Activated CD4-positive, alpha-beta T cell treated with anti-CD3 and anti-CD28 coated beads, Interleukin-2, amount 50 U/mL, for 16 hours (primary cell): ENCODE measurements at regions not wholly inside any gene's neighbourhood (a gene's known extent, or its start where the extent isn't known, plus 50 kb on each side); places are given as distances from the start of the nearest gene placed in this dataset.
"Not testable (repeated sequence)": the region's sequence is repeated elsewhere in the genome, so short reads cannot be mapped to it uniquely, and the experiment has no call there.

Experiments
- DNase-seq: peaks from one replicate; pipeline ENCODE4 v3.0.0-alpha.2; 2020

DNA sequence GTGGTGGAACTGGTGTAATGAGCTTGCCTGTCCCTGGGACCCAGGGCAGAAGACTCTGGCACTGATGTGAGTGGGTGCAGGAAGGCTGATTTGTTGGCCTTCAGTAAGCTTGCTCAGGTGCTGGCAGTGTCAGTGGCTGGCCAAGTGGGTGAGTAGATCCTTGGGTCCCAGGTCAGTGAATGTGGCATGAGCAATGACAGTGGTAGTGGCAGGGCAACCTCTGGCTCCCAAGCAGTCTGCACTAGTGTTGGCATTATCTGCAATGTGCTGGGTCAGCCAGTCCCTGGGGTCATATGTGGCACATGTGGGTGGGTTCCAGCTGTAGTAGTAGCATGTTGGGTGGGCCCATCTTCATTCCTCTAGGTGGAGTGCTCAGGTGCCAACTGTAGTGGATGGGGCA, 640.9 kb upstream of the GRM3 start:
- no peak for DNase-seq

DNA sequence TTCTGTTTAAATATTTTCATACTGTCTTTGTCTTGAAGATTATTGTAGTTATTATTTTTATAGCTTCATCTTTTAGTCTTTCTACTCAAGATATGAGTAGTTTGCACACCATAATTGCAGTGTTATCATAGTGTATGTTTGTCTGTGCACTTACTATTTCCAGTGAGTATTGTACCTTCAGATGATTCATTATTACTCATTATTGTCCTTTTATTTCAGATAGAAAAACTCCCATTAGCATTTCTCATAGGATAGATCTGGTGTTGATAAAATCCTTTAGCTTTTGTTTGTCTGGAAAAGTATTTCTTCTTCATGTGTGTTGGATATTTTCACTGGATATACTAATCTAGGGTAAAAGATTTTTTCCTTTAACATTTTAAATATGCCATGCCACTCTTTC, 646.2 kb upstream of the GRM3 start:
- no peak for DNase-seq

DNA sequence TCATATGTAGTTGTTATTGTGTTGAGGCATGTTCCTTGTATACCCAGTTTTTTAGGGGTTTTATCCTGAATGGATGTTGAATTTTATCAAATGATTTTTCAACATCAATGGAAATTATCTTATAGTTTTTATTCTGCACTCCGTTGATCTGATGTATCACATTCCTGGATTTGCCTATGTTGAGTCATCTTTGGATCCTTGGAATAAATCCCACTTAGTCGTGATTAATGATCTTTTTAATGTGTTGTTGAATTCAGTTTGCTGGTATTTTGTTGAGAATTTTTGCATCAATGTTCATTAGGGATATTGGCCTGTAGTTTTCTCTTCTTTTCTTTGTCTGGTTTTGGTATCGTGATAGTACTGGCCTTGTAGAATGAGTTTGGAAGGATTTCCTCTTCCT, 648.6 kb upstream of the GRM3 start:
- no peak for DNase-seq

DNA sequence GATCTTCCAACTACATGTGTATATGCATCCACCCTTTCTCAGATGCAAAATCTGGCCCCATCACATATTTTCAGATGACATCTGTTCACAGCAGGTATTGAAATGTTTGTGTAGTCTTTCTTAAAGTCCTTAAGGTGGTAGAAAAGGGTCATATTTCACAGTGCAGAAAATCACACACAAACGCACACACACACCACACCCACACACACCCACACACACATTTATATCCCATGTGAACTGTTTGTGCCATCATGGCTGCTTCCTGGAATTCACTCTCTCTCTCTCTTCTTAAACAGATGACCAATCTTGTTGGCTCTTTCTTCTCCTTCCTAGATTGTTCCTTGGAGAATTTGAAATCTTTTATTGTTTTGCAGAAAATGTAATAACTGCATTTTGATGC, 663.0 kb upstream of the GRM3 start:
- no peak for DNase-seq

DNA sequence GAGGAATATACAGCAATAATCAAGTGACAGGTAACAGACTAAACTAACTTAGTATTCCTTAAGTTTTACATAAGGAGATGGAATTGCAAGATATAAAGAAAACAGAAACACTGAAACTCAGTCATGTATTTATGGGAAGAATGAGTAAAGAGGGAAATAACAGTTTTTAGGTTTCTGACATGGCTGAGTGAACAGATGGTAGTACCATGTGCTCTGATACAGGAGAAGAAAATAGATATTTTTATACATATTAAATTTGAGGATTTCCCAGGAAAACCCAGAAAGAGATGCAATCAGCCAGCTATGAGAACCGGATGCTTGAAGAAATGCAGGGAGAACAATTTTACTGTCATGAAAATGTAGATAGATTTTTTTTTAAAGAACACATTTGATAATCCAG, 669.5 kb upstream of the GRM3 start:
- DNase-seq: no peak

DNA sequence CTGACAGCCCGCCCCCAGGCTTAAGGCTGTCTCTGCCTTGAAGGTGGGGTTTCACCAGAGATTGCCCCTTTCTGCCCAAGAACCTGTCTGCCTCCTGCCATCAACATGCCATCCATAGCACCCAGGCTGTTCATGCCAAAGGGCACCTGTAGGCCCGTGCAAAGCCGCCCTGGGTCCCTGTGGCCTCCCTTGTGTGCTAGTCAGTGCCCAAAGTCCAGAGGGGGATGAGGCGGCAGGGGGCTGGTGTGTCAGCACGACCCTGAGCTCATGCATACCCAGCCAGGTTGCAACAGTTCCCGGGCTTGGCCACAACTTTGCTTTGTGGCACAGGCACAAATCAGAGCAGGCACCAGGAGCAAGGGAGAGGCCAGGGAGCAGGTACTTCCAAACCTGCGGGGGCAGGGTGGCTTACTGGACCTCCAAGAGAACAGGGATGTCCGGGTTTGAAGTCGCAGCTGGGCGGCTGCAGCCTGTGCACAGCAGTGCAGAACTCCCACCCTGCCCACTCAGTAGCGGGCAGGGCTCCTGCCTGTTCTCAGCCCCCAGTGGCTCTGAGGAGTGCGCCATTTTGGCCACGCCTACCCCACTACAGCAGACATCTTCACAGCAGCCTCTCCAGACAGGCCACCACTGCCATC, 671.1 kb upstream of the GRM3 start:
- DNase-seq: no peak

DNA sequence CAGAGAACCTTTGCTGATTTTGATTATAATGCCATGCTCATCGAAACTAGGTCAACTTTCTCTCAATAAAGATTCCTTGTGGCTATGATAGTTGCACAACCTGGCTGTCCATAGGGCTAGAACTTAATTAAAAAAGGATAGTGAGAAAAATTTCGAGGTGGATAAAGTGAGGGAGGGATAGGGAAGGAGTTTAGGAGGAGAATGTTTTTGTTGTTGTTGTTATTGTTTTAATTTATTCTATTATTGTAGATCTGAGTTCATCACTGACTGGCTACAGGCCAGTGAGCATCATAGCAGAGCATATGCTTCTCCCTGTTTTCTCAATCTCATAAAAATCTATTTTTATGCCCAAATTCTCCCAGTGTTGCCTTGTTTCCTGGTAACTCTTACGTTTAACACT, 688.7 kb upstream of the GRM3 start:
- DNase-seq: no peak

DNA sequence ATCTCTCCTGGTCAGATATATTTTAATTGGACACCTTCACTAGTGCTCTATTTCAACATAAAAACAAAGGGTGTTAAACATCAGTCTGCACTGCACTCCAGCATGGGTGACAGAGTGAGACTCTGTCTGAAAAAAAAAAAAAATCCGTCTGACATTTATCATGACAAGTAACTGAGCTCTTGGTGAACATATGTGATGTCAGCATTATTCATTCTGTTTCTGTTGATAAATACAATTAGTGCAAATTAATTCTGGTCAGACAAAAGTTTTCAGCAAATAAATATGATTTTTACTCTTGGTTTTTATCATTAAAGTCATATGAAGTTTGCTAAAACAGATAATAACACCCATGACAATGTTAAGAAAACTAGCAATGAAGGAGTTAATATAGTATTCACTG, 692.8 kb upstream of the GRM3 start:
- DNase-seq: no peak

DNA sequence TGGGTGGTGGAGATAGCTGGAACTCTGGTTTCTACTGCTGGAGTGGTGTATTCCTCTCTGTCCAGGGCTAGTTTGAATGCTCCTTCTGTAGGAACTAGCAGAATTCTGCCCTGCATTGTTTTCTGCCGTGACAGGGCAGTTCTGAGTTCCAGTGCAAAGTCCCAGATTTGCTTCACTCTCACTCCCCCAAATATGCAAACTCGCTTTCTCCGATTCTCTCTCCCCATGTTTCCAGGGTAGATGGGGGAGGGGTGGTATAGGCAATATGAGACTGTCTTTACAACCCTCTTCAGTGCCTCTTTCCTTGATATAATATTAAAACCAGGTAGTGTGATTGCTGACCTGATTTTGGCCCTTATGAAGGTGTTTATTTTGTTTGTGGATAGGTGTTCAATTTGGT, 693.3 kb upstream of the GRM3 start:
- DNase-seq: no peak

DNA sequence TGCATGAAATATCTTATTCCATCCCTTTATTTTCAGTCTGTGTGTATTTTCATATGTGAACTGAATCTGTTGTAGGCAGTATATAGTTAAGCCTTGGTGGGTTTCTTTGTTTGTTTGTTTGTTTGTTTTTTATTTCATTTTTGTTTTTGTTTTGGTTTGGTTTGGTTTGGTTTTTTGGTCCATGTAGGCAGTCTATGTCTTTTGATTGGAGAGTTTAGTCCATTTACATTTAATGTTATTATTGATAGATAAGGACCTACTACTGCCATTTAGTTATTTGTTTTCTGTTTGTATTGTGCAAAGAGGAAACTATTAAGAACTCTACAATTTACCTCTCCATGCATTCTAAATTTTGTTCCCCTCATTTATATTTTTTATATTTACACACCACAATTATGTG, 695.9 kb upstream of the GRM3 start:
- DNase-seq: no peak

DNA sequence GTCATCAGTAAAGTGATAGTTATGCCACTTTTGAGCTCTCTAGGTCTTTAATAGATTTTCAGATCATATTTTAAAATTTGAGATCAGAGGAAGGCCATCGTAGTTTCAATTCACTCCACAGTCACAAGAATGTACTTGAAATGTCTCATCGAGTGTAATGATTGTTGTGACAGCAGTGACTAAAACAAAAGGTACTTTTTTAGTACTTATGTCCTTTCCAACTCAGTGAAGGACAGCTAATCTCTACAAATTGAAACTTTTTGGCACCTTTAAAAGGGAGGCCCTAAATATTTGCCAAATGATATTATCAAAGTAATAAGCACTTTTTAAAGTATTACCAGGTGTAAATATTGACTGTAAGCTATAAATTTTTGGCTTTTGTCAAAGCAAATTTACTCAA, 702.9 kb upstream of the GRM3 start:
- DNase-seq: no peak

DNA sequence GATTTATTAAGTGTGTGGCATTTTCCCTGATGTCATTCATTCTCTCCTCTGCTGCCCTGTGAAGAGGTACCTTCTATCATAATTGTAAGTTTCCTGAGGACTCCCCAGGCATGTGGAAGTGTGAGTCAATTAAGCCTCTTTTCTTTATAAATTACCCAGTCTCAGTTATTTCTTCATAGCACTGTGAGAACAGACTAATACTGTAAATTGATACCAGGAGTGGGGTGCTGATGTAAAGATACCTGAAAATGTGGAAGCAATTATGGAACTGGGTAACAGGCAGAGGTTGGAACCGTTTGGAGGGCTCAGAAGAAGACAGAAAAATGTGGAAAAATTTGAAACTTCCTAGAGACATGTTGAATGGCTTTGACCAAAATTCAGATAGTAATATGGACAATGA, 711.8 kb upstream of the GRM3 start:
- DNase-seq: no peak

DNA sequence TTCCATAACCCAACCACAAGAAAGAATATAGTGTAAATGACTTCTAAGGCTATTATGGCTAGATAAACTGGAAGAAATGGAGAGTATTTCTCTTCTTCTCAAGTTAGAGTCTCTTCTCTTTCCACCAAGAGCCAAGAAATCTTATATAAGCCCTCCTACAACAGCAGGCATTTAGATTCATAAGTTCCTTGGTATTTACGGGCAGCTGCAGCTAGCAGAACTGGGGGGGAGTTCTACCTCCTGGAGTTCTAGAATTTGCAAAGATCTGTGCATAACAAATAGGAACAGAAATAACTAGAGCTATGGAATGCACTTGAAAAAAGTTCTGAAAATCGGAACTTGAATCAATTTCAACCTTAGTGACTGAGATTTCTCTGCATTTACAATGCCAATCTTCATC, 715.2 kb upstream of the GRM3 start:
- no peak for DNase-seq

DNA sequence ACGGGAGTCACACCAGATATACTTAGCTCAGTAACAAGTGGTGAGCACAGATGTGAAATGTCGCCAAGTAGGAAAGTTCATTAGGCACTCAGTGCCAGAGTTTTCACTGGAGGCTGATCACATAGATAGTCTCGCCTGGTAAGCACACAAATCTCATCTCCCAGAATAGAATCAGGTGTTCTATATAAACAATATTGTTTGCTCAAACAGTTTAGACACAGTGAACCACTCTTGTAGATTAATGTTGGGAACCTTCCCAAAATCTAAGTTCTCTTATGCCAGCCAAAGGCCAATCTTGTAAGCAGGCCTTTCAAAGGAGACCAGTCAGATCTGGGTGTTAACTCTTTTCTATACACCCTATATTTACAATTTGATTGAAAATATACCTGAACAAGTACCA, 716.5 kb upstream of the GRM3 start:
- DNase-seq: no peak

DNA sequence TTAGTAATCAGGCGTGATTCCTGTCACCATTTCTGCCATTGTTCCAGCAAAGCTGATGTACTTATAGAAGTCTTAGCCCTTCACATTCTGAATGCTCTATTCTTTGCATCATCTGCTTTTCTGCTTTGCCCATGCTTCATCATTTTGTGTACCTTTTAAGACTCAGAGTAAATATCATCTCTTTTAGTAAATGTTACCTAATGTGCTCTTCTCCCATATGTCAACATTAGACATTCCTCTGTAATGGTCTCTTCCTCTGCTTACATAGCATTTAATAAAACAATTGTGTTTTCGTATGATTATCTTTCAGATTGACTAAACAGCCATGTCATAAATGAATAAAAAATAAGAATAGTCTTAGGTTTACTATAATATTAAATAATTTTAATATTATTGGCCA, 719.6 kb upstream of the GRM3 start:
- no peak for DNase-seq

DNA sequence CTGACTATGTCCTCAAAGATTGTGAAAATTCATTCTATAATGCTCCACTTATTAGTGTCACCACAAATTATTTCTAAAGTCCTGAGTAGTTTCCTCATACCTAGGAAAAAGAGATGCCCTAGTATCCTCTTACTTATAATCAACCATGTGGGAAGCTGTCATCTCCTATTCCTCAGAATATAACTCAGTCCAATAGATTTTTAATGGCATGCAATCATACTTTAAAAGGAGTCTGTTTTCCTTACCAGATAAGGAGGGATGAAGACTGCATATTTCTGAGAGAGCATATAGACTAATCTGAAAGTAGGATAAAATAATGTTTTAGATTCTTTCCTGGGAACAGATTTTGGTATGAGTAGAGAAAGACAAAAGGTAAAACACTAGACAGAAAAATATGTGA, 727.7 kb upstream of the GRM3 start:
- no peak for DNase-seq

DNA sequence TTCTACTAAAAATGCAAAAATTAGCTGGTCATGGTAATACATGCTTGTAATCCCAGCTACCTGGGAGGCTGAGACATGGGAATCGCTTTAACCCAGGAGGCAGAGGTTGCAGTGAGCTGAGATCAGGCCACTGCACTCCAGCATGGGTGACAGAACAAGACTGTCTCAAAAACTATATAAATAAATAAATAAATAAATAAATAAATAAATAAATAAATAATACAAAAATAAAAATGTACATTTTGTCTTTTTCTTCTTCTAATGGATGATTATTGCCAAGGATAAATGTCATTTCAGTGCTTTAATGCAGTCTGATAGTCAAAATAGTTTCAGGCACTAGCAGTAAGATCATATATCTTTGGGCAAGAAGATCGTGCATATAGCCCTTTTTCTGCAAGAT, 727.6 kb upstream of the SEMA3D start:
- DNase-seq: no peak

DNA sequence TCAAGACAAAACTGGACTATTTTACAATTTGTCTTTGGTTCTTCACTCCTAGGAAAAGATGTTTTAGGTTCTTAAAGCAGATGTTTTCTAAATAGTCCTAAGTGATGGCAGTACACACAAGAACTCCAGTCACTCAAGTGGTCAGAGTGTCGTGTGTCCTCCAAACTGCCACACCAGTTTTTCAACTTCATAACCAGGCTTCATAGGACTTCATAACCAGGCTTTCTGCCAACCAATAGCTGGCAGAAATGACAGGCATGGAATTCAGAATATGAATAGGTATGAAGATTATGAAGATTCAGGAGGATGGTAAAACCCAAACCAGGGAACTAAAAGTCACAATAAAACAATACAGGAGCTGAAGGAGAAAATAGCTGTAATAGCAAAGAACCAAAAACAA, 721.2 kb upstream of the SEMA3D start:
- DNase-seq: no peak

DNA sequence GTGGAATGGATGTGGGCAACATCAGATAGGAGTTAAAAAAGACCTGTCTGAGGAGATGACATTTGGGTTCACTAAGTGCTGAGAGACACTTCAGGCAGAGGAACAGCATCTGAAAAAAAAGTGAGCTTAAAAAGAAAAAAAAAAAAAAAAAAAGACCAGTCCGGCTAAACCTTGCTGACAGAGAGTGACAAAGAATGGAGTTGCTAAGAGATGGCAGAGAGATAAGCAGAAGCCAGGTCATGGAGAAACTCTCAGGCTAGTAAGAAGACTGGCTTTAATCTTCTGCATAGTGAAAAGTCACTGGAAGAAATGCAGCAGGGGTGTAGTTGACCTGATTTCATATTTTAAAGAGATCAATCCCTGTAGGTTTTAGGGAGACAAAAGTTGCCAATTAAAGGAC, 711.1 kb upstream of the SEMA3D start:
- DNase-seq: no peak

DNA sequence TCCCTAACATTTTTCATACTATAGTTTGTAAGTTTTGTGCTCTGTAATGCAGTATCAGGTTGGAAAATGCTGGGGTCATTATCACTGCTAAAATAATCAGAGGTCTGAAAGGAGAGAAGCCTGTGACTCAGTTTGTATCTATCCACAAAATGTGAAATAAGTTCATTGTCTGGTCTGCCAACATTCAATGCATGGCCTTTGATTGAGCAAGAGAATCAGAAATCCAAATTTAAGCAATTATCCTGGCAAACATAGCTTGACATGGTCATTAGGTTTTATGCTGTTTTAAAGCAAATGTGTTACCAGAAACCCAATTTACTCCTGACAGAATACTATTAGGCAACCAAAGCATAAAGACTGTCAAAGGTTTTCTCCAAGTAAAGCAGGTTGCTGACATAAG, 709.7 kb upstream of the SEMA3D start:
- DNase-seq: no peak

DNA sequence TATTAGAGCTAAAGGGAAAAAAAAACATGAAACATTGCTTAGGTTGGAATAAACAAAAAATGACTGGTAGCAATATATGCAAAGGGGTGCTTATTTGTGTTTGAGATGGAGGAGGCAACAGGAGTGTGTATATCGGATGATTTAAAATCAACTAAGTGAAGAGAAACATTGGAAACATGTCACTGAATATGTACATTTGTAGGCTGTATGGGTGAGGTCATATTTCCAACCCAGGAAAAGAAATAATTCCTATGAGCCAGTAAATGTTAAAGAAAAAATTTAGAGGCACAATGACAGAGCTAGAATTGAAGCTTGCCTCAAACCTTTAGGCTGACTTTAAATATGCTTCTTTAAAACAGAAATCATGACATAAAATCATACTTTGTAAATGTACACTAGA, 709.0 kb upstream of the SEMA3D start:
- no peak for DNase-seq

DNA sequence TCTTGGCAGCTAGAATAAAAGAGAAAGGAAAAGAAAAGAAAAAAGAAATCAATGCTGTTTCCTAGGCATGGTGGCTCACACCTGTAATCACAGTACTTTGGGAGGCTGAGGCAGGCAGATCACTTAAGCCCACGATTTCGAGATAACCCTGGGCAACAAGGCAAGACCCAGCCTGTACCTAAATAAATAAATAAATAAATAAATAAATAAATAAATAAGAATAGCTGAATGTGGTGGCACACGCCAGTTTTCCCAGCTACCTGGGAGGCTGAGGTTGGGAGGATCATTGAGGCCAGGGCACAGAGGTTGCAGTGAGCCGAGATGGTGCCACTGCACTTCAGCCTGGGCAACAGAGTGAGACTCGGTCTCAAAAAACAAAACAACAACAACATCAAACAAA, 705.0 kb upstream of the SEMA3D start:
- DNase-seq: not testable (repeated sequence)

DNA sequence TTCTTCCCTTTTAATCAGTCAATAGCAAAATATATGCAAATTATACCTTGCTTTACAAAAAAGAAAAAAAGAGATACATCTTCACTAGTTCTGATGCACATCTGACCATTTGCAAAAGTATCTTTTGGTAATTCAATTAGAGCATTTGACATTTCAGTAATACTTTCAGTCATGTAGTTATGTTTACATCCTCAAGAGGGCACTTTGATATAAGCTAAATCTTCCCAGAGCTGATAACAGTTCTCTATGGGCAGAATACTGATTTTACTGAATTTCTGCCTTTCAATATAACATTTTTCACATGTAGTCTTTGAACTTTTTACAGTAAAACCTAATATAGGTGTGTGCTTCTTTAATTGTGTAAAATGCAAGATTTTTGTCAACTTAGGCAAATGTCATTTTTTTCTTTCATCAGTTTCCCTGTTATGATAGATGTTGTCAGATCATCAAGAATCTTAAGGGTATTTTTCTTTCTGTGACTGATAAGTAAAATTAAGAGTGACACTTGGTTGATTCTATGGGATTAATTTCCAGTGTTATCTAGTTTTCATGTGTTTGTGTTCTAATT, 703.5 kb upstream of the SEMA3D start:
- peak; percentile 16 for DNase-seq

DNA sequence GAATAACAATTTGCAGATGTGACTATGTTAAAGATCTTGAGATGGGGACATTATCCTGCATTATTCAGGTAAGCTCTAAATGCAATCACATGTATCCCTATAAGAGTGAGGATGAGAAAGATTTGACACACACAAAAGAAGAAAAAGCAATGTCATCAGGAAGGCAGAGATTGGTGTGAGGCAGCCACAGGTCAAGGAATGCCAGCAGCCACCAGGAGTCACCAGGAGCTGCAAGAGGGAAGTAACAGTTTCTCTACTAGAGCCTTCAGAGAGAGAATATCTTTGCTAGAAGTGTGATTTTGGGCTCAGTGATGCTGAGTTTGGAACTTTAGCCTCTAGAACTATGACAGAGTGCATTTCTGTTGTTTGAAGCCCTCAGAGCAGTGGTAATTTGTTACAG, 700.3 kb upstream of the SEMA3D start:
- no peak for DNase-seq

DNA sequence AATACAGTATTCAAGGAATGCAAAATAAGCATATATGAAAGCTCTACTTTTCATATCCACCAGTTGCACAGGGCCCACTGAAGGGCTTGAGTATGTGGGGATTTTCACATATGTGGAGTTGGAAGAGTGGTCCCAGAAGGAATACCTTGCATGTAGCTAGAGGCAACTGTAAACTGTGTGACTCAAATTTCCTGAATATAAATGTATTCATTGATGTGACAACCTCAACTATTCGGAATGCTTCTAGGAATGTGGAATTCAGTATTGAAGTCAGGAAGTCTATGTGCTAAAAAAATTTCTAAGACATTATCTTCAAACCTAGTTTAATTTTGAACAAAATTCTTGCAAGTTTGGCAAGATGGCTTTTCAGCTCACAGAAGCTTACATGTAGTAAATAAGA, 695.5 kb upstream of the SEMA3D start:
- DNase-seq: no peak

DNA sequence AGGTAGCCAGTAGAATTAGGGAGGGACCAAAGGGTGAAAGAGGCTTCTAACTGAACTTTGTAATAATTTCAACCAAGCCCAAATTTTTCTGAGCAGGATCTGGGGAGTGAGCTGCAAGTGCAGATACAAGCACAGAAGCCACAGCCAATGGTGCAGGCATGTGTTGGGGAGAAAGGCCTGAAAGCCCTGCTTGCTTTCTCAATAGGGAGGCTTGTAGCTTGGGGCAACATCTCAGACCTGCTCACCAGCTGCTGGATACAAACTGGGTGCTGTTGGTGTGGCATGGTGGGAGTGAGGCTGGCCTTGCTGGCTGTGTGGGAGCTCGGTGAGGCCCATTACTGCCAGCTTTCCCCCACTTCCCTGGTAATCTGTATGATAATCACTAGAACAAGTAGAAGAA, 688.5 kb upstream of the SEMA3D start:
- no peak for DNase-seq
